ELR (cell line): ENCODE measurements at regions not wholly inside any gene's neighbourhood (a gene's known extent, or its start where the extent isn't known, plus 50 kb on each side); places are given as distances from the start of the nearest gene placed in this dataset.
"Not testable (repeated sequence)": the region's sequence is repeated elsewhere in the genome, so short reads cannot be mapped to it uniquely, and the experiment has no call there.

Experiments
- DNase-seq: peaks from one replicate; pipeline ENCODE4 v3.0.0-alpha.2; 2015; ENCODE audit warnings: low read depth

DNA sequence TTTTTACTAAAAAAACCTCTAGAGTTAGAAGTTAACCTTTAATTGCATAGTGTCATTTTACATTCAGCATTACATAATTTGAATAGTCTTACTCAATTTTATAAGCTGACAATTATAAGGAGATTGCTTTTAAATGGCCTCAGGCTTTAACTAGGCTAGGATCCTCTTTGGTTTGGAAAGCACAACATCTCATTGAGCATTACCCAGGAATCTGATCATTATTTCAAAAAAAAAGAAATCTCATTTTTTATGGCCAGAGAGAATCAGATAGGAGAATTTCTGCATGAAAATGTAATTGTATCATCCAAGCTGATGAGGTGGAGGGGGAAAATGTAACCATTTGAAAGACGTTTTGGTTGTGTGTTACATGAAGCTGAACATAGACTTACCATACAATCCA, 324.9 kb upstream of the POT1 start:
- no peak for DNase-seq

DNA sequence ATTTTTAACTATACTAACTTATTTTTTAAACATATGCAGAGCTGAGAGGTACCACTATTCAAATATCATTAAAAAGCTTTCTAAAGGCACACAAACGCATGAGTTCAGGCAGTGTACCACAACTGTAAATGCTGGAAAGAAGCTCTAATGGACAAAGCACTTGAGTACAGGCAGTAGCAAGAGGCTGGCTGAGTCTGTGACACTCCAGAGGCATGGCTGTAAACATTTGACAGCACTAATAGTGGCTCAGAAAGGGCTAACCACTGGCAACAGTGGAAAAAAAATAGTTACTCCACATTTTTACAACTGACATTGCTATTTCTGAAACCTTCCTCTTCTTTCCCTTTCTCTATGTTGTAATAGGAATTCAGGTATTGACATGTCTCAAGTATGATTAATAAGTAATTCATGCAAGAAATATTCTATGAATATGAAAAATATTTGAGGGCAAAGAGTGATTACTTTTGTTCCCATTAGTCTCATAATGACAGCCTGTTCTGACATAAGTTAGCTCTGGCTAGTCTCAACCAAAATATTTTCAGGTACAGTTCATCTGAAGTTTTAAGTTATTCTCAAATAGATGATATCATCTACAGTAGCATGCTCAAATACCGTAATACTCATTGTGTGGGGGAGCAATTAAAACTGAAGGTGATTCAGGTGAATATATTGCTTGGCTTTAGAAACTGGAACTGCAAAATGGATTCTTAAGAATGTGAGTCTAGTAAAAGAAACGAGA, 324.0 kb upstream of the POT1 start:
- no peak for DNase-seq

DNA sequence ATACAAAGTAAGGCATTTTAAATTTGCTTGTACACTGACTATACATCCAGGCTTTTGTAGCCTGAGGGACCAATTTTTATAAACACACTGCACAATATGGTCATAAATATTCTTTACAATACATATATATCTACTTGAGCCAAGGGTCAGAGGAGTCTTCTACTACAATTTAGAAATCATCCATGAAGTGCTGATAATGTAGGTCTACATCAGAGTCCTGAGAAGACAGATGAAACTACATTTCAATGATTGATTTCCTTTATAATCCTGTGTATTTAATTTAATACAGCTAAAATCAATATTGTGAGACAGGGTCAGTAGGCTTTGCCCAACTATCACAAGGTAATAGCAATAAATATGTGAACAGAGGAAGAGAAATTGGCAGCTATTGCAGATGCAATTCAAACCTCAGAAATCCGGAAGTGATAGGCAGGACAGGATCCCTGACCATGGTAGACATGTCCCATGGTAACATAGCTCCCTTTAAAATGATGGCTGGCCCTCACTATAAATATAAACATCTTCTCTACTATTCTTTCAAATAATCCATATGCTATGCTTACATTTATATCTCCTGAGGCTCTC, 318.0 kb upstream of the POT1 start:
- DNase-seq: no peak

DNA sequence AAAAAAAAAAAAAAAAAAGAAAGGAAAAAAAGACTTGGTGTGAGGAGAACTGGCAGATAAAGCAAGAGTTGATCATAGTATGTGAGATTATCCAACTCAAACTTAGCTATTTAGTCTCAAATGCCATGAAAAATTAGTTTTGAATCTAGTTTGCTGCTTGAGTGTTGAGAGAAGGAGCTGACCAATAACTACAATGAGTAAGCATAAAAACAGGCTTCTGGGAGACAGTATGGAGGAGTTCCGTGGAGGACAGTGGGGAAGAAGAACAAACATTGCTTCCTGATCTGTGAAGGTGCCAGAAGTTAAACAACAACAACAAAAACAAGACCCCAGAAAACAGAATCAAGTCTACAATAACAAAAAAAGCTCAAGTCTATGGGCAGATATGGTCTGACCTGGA, 317.1 kb upstream of the POT1 start:
- no peak for DNase-seq

DNA sequence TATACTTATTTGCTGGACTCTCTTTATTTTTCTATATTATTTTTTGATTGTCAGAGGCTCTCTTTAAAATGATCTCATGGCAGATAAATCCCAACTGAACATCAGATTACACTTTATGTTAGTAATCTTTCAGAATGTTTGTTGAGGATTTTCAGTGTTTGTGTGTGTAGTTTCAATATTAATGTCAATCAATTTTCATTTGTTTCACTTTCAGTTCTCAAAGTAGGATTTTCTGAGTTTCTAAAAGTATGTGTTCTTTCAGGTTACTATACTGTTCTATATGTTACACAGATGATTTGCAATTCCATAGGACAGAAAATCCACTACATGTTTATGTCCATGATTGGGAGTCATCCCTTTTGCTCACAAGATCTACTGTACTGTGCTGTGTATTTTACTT, 311.9 kb upstream of the POT1 start:
- no peak for DNase-seq

DNA sequence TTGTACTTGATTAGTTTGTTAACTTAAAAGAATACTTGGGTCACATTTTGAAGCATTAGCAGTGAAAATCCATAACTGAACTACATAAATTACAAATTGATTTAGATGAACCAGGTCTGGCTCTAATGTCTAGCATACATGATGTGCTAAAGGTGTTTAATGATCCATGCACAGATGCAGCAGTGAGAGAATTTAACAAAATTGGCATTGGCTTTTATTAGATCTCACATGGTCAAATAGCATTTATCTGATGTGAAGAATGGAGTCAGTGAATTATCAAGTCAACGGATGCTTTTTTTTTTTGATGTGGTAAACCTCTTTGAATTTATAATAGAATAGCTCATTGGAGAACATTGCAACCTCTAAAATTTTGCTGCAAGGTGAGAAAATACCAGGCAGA, 293.0 kb upstream of the POT1 start:
- DNase-seq: no peak

DNA sequence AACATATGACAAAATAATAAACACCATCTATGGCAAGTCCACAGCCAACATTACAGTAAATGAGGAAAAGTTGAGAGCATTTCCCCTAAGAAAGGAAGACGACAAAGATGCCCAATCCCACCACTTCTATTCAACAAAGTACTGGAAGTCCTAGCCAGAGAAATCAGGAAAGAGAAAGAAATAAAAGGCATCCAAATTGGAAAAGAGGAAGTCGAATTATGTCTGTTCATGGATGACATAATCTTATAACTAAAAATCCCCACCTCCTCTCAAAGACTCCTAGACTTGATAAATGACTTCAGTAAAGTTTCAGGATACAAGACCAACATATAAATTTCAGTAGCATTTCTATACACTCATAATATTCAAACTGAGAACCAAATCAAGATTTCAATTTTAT, 288.5 kb upstream of the POT1 start:
- no peak for DNase-seq

DNA sequence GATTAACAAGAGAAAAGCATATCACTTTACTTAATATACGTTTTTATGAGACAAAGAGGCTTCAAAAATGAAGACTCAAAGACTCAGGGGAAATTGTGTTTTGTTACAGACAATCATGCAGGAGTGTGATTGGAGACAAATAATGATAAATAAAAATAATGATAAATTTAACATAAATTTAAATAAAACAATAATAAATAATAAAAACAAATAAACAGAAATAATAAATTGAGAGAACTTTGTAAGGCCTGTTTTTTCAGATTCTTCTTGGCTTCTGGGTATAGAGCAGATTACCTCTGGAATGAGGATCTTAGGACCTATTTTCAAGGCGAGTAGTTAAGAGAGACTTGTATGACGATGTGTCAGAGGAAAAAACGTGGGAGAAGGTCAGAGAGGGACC, 271.4 kb upstream of the POT1 start:
- no peak for DNase-seq

DNA sequence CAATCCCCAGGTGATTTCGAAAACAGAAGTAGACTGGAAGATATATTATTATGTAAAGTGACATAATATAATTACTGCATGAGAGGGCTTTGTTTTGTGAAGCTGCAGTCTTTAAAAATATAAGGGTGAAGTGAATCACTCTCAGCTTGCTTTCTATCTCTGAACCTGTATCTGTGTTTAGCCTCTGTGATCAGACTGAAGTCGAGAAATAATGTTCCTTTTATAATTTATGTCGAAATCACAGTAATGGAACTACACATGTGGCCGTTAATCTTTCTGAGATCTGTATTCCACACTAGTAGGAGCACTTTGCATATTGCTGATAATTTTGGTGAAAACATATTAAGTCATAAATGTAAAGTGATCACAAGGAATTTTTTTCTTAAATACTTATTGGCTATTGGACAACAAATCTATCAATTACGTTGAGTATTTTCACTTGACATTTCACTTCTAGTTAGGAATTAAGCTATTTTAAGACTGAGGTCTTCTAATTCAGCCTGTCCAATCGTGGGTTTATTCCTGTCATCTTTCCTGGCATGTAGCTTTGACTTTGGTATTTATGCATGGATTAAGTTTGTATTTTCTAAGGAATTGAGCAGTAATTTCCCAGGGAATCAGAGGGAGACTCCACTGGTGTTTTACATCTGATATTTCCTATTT, 268.2 kb upstream of the POT1 start:
- DNase-seq: no peak

DNA sequence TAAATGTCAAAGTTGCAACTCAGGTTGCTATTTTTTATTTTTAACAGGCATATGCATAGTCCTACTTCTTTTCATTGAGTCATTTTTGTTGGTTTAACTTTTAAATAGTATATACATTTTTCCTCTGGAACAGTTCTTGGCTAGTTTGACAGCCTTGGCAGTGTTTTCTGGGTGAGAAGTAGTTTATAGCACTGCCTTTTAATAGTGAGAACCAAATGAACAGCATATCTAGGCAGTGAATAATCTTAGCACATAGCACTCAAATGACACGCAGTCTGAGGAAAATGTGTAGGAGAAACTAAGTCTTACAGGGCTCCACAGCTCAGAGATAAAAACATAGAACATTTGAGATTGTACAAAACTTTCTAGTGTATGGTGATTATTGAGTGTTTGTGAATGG, 265.5 kb upstream of the POT1 start:
- no peak for DNase-seq

DNA sequence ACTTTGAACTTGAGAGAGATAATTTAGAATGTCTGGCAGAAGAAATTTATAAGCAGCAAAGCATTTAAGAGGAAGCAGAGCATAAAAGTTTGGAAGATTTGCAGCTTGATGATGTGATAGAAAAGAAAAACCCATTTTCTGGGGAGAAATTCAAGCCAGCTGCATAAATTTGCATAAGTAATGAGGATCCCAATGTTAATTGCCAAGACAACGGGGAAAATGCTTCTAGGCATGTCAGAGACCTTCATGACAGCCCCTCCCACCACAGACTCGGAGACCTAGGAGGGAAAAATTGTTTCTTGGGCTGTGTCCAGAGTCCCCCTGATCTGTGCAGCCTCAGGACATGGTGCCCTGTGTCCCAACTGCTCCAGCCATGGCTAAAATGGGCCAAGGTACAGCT, 263.6 kb upstream of the POT1 start:
- DNase-seq: no peak

DNA sequence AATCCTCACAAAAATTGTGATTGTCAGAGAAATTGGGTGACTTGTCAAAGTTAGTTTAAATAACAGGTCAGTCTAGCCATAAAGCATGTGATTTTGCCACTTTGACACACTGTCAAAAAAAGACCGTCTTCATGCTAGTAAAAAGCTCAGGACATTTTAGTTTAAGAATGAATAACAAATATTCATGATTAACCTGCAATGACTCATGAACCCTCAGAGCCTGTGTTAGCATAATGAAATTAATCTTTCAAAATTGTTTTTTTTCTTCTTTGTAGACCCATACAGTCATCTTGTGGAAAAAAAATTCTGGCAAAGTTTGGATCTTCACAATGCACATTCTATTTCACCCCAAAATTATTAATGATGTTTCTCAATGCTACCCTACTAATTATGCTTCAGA, 255.2 kb upstream of the POT1 start:
- DNase-seq: no peak

DNA sequence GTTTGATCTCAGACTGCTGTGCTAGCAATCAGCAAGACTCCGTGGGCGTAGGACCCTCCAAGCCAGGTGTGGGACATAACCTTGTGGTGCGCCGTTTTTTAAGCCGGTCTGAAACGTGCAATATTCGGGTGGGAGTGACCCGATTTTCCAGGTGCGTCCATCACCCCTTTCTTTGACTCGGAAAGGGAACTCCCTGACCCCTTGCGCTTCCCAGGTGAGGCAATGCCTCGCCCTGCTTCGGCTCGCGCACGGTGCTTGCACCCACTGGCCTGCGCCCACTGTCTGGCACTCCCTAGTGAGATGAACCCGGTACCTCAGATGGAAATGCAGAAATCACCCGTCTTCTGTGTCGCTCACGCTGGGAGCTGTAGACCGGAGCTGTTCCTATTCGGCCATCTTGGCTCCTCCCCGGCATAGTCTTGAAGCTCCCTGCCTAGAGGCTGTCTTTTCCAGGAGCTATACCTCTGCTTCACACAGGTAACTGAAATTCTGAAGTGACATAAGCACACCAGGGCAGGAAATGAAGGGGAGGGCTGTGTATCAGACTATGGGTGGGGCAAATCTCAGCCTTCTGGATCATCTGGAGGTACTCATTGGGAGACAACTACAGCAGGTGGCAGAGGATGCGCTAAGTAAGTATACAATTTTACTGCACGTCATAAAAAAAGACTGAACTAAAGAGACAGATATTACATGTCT, 252.1 kb upstream of the POT1 start:
- not testable (repeated sequence) for DNase-seq

DNA sequence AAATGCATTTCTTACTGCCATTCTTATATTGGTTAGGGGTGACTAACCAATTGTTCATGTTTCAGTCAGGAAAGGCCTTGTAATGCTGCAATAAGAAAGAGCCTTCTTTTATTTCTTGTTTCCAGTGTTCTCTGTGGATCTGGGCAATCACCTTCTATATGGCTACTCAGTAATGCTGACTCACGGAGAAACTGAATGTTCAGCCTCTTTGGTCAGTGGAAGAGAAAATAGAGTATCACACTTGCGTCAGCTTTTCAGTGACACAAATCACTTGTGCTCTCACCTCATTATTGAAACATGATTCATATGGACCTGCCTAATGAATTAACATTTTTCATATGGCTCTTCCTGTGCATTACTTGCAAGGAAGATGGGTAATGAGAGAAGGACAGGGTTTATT, 243.9 kb upstream of the POT1 start:
- DNase-seq: no peak

DNA sequence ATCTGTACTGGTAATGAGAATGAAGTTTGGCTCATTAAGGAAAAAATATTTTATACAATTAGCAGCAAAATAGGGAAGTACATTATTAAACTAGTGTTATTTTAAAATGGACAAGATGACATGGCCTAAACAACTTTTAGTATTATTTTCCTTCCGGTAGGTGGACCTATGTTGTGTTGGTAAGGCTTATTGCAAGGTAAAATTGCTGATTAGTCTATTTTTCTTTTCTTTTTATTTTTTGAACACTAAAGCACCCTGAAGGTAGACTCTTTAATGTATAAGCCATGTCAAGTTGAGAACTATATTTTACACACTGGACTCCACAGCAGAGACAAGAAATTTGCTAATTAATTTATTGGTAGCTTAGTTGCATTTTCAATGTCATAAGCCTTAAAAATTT, 239.5 kb upstream of the POT1 start:
- no peak for DNase-seq

DNA sequence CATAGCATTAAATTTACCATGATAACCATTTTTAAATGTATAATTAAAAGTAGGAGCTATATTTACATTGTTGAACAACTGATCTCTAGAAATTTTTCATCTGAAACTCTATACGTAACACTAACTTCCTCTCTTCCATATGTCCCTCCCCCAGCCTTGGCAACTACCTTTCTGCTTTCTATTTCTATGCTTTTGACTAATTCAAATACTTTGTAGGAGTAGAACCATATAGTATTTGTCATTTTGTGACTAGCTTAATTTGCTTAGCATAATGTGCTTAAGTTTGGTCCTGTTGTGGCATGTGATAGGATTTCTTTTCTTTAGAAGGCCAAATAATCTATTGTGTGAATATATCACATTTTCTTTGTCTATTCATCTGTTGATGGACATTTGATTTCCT, 225.3 kb upstream of the POT1 start:
- no peak for DNase-seq

DNA sequence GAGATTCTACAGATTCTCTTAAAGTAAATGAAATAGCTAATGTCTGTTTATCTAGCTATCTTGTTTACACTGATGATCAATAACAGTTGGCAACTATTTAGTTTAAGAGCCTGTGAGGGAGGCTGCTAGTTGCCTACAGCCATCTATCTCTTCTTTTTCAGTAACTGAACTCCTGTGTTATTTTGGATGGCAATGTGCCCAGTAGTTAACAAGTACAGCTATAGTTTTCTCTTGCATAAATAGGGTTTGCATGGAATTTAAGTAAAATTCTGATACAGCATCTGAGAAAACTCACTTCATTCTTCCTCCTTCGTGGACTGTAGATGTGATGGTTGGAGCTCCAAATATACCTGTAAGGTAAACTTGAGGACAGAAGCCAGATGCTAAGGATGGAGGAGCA, 219.5 kb upstream of the POT1 start:
- DNase-seq: no peak

DNA sequence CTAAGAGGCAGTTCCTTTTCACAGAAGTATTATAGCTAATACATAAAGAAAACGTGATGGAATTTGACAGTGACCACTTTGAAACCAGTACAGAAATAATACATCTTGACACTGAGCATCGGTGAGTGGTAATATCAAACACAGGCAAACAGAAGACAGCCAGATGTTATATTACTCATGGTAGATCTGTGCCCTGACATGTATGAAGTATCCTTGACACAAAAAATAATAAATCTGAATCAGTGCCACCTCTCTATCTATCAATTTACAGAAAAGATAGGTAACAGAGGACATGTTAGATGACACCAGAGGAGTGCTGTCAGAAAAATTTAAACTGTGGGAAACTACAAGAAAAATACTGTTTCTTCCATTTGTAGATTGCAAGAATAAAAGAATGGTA, 217.4 kb upstream of the POT1 start:
- no peak for DNase-seq

DNA sequence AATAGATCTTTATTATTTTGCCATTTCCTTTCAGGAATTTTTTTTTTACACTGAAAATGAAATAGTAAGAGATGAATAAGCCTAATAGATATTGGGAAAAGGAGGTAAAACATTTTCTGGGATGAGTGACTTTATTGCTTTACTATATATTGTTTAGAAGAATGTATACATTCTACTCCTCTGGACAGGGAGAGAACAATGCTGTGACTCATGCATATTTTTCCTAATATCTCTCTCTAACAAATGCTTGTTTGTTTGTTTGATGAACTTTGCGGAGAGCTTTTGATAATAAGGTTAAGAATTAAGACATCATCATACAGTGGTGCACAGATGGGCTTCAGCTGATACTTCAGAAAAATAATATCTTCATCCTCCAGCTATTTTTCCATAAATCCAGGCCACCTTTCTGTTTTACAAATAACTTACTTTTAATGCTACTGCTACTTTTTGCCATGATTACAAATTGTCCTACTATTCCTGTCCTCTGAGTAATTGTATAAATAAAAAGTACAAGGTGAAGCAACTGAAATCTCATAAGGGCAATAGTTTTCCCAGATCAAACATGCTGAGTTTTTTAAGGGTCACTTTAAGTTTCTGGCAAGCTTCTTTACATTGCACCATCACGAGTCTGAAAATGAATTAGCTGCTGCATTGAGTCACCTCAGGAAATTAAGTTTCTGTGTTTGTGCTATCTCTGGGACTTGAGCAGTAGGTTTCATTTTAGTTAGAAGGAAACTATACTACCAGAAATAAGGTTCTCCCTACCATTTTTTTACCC, 207.3 kb upstream of the POT1 start:
- no peak for DNase-seq

DNA sequence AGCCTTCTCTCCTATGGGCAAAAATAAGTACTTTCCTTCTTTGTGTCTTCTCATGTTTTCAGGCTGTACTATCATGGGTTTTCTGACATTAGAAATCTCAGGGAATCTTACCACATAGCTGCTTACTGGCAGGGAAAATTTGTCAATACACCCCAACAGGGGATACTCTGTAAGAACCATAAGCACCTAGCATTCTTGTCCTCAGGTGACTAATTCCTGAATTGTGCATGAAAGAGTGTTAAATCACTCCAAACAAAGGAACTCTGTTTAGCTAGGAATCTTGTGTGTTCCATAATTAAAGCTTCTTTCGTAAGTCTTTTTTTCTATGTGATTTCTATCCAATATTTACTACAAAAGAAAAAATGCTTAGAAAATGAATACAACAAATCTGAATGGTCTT, 206.7 kb upstream of the POT1 start:
- no peak for DNase-seq

DNA sequence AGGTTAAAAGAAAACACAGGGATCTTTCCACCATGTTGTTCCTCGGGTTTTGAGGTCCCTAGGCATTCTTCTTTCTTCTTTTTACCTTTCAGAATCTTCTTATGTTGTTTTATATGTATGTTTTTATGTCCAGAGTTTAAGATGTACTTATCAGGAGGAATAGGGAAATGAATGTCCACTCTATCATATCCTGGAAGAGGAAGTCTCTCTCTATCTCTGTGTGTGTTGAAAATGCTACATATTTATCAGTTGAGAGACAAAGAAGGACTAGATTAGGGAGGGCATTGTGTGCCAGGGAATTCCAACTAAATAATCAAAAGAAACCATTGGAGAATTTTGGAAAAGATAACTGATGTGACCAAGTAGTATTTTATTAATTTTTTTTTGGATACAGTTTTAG, 200.5 kb upstream of the POT1 start:
- no peak for DNase-seq

DNA sequence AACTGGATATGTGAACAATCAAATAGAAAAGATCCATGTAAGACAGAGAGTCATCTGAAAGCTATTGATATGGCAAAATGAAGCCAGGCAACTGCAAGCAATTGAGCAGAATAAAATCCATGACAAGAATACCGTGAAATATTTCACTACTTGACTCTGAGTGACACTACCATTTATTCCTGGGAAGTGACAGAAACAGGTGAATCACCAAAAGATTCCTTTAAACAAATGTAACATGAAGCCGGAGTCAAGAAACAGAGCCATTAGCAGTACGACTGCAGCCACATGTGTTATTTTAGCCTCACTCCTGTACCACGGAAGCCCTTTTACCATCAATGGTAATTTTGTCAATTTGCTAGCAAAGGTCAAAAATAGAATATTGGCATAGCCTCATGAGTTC, 197.7 kb upstream of the POT1 start:
- DNase-seq: no peak
